Tibial nerve (tissue), 4 donors: ENCODE measurements at regions not wholly inside any gene's neighbourhood (a gene's known extent, or its start where the extent isn't known, plus 50 kb on each side); places are given as distances from the start of the nearest gene placed in this dataset.

ENCODE experiments used
- EP300 ChIP-seq, 2 donors: sonication (generic); formaldehyde crosslinking; IDR thresholded peaks; one replicate each; pipeline ENCODE4 v1.6.1; 2017; ENCODE audit warnings: antibody characterized with exemption in 2 of 2, mild to moderate bottlenecking in 1 of 2
- POLR2A ChIP-seq, 2 donors: fragments of 450-650 bp; IDR thresholded peaks; one replicate each; pipeline ENCODE4 v1.6.1; 2017; ENCODE audit warnings: antibody characterized with exemption in 2 of 2, mild to moderate bottlenecking in 2 of 2, moderate library complexity in 2 of 2
- TF ChIP-seq, protein P1 (sequence below), 5 experiments: fragments of 200-600 bp in 3 of 5; fragments of 450-650 bp in 2 of 5; sonication (generic) in 3 of 5; IDR thresholded peaks; one replicate each; pipeline ENCODE4 v1.5.1; 2016 to 2019; ENCODE audit warnings: antibody characterized with exemption in 5 of 5, mild to moderate bottlenecking in 3 of 5, moderate library complexity in 2 of 5

DNA sequence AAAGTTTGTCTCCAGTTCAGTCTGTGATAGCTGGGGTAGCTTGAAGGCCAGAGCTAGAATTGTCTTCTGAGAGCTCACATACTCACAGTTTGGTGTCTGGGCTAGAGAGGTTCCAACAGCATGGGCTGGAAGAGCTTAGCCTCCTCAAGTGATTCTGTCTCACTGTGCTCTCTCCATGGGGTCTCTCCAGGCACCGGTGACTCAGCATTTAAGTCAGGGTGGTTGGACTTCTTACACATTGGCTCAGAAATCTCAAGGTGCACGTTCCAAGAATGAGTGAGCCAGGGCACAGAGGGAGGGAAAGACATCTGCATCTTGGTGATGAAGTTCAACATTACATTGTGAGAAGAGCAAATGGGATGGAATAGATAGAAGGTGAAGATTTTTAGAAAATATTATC is 207.3 kb upstream of the DDX18 start:
- TF ChIP-seq, protein P1, sequence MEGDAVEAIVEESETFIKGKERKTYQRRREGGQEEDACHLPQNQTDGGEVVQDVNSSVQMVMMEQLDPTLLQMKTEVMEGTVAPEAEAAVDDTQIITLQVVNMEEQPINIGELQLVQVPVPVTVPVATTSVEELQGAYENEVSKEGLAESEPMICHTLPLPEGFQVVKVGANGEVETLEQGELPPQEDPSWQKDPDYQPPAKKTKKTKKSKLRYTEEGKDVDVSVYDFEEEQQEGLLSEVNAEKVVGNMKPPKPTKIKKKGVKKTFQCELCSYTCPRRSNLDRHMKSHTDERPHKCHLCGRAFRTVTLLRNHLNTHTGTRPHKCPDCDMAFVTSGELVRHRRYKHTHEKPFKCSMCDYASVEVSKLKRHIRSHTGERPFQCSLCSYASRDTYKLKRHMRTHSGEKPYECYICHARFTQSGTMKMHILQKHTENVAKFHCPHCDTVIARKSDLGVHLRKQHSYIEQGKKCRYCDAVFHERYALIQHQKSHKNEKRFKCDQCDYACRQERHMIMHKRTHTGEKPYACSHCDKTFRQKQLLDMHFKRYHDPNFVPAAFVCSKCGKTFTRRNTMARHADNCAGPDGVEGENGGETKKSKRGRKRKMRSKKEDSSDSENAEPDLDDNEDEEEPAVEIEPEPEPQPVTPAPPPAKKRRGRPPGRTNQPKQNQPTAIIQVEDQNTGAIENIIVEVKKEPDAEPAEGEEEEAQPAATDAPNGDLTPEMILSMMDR (IDR thresholded peaks at IDR 0.05): no peak
- TF ChIP-seq EP300 (IDR thresholded peaks at IDR 0.05): no peak
- TF ChIP-seq POLR2A (IDR thresholded peaks at IDR 0.05): no peak
